ACC112 (cell line): ENCODE measurements at regions not wholly inside any gene's neighbourhood (a gene's known extent, or its start where the extent isn't known, plus 50 kb on each side); places are given as distances from the start of the nearest gene placed in this dataset.

Experiments
- H2AFZ ChIP-seq: fragments of 200-600 bp; sonication (generic); one replicate; pipeline ENCODE4 v1.6.0; 2017; ENCODE audit warnings: antibody characterized with exemption, low read length; ENCODE audit not compliant: unreplicated experiment
- H3K27ac ChIP-seq: fragments of 200-600 bp; sonication (generic); 2 replicates; pipeline ENCODE4 v1.5.1; 2014; ENCODE audit warnings: low read depth, mild to moderate bottlenecking, antibody characterized with exemption, low read length, moderate library complexity
- H3K27me3 ChIP-seq: fragments of 200-600 bp; sonication (generic); 2 replicates; pipeline ENCODE4 v1.6.1; 2014; ENCODE audit warnings: mild to moderate bottlenecking, antibody characterized with exemption, low read length, moderate library complexity, mixed read lengths; ENCODE audit not compliant: insufficient read depth
- H3K36me3 ChIP-seq: fragments of 200-600 bp; sonication (generic); 2 replicates; pipeline ENCODE4 v1.6.1; 2016; ENCODE audit warnings: mild to moderate bottlenecking, antibody characterized with exemption, low read length, moderate library complexity, mixed read lengths; ENCODE audit not compliant: insufficient read depth
- H3K4me1 ChIP-seq: fragments of 200-600 bp; sonication (generic); one replicate; pipeline ENCODE4 v1.6.1; 2016; ENCODE audit warnings: low read length, mixed read lengths; ENCODE audit not compliant: insufficient read depth, unreplicated experiment, control insufficient read depth
- H3K4me3 ChIP-seq: fragments of 200-600 bp; sonication (generic); 2 replicates; pipeline ENCODE4 v1.5.1; 2014; ENCODE audit warnings: mild to moderate bottlenecking, low read depth, low read length
- H3K79me2 ChIP-seq: fragments of 200-600 bp; sonication (generic); one replicate; pipeline ENCODE4 v1.6.0; 2016; ENCODE audit warnings: low read length; ENCODE audit not compliant: control insufficient read depth, unreplicated experiment, insufficient read depth

DNA sequence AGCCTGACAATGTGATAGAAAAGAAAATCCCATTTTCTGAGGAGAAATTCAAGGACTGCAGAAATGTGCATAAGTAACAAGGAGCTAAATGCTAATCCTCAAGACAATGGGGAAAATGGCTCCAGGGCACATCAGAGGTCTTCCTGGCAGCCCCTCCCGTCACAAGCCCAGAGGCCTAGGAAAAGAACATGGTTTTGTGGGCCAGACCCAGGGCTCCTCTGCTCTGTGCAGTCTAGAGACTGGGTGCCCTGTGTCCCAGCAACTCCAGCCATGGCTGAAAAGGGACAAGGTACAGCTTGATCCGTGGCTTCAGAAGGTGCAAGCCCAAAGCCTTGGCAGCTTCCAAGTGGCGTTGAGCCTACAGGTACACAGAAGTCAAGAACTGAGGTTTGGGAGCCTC is 176.8 kb upstream of the SUCLG2 start:
- H3K4me3 ChIP-seq, result no peak overlapping the region
- H2AFZ ChIP-seq, result no peak overlapping the region
- no peaks in the 10 kb centered on the region for H3K36me3 ChIP-seq
- no peaks in the 10 kb centered on the region for H3K27me3 ChIP-seq
- no peaks in the 10 kb centered on the region for H3K79me2 ChIP-seq
- no peaks in the 10 kb centered on the region for H3K4me1 ChIP-seq
- H3K27ac ChIP-seq, result no peak overlapping the region

DNA sequence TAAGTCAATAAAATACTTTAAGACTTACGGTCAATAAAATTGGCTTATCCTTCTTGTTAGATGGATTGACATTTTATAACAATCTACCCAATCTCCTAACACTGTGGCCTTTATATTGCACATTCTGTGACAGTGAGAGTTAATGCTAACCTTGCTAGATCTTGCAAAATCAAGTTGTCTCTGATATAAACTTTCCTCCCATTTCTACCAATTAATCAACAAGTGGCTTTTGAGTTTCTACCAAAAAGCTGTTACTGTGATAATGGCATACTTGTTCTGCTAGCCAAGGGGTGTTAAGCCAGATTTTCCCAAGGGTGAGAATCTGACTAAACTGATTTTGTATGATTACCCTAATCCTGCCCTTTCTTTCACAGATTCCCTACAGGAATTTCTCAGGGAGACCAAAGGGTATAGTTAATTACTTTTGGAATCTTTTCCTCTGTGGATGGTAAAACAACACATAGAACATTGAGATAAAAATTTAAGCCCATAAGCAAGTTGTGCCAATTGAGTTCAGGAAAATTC is 174.1 kb upstream of the SUCLG2 start:
- H3K36me3 ChIP-seq, result no peaks in the 10 kb centered on the region
- H3K27me3 ChIP-seq, result no peaks in the 10 kb centered on the region
- no peak overlapping the region for H3K27ac ChIP-seq
- H3K79me2 ChIP-seq, result no peaks in the 10 kb centered on the region
- no peaks in the 10 kb centered on the region for H3K4me1 ChIP-seq
- no peak overlapping the region for H2AFZ ChIP-seq
- H3K4me3 ChIP-seq, result no peak overlapping the region

DNA sequence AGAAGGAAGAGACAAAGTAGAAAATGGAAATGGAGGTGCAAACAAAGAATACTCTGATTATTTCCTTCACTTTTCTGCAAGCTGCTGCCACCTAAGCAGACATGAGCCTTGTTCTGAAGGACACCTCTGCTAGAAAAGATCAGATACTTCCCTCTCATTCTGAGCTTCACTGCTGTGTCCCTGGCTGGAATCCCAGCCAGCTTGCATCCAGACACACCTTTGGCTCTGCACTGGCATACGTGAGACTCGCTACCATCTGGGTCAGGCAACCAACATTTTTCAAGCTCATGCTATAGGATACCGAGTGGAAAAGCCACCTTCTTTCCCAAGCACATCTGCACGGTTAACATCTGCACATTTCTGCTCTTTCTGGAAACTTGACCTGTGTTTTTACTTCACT is 166.7 kb upstream of the SUCLG2 start:
- no peaks in the 10 kb centered on the region for H3K36me3 ChIP-seq
- no peak overlapping the region for H2AFZ ChIP-seq
- H3K4me1 ChIP-seq, result no peaks in the 10 kb centered on the region
- no peak overlapping the region for H3K27ac ChIP-seq
- no peaks in the 10 kb centered on the region for H3K27me3 ChIP-seq
- H3K79me2 ChIP-seq, result no peaks in the 10 kb centered on the region
- H3K4me3 ChIP-seq, result no peak overlapping the region

DNA sequence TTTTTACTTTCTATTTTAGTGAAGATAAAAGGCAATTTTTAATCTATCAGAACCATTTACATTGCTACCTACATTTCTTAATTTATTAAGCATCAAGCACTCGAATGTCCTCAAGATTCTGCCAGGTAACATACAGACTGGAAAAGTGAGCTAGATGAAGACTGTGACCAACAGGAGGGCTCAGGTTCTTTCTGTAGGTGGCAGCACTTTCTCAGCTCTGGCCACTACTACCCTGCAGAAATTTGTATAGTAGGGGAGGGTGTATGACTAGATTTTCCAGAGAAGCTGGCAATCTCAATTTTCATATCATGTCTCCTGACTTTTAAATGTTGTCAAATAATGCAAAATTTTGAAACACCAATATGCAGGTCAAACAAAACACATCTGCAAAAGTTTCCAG is 165.0 kb upstream of the SUCLG2 start:
- H3K79me2 ChIP-seq, result no peaks in the 10 kb centered on the region
- no peaks in the 10 kb centered on the region for H3K36me3 ChIP-seq
- no peaks in the 10 kb centered on the region for H3K4me1 ChIP-seq
- no peak overlapping the region for H2AFZ ChIP-seq
- H3K27ac ChIP-seq, result no peak overlapping the region
- H3K27me3 ChIP-seq, result no peaks in the 10 kb centered on the region
- H3K4me3 ChIP-seq, result no peak overlapping the region

DNA sequence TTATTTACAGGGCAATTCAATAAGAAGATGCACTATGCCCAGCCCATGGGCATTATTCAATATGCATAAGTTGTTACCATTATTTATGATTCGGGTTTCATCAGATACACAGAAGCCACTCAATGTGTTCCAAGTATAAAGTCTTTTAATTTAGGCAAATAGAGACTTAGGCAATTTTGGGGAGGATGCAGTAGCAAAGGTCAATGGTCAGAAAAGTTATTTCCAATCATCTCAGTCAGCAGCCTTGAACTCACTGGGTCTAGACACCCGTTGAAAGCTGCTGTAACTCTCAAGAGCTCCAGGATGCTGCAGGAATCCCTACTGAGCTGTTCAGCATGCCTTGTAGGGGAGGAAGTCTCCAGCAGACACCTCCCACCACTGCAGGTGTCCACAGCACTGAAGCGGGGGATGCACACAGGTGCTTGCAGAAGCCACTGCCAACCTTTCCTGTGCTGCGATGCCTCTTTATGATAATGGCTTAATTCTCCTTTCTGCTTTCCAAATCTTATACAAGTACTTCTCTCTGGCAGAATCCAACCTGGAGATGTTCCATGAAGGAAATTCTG is 155.0 kb upstream of the SUCLG2 start:
- Histone ChIP-seq H2AFZ (no peak overlapping the region), H3K36me3 (no peaks in the 10 kb centered on the region), H3K27ac (no peak overlapping the region), H3K4me3 (no peak overlapping the region), H3K27me3 (peaks cover 4% of the 10 kb centered on the region; the same call in 1 of the 2 replicates), H3K79me2 (no peaks in the 10 kb centered on the region), H3K4me1 (no peaks in the 10 kb centered on the region)

DNA sequence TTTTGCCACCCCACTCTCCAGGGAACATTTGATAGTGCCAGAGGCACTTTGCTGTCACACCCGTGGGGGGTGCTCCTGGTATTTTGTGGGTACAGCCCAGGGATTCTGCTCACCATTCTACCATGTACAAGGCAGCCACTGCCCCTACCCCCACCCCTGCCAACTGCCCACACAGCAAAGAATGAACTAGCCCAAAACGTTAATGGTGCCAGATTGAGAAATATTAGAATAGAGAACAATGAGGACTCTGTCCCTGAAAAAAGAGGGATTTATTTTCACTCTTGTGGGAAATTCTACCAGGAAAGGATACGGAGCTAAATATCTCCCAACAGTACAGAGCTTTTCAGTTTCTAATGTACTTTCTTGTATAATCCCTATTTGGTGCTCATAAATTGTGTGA is 154.5 kb upstream of the SUCLG2 start:
- H3K4me1 ChIP-seq, result no peaks in the 10 kb centered on the region
- H3K4me3 ChIP-seq, result no peak overlapping the region
- H3K27me3 ChIP-seq, result peaks cover 4% of the 10 kb centered on the region; the same call in 1 of the 2 replicates
- H2AFZ ChIP-seq, result no peak overlapping the region
- H3K36me3 ChIP-seq, result no peaks in the 10 kb centered on the region
- H3K79me2 ChIP-seq, result no peaks in the 10 kb centered on the region
- H3K27ac ChIP-seq, result no peak overlapping the region

DNA sequence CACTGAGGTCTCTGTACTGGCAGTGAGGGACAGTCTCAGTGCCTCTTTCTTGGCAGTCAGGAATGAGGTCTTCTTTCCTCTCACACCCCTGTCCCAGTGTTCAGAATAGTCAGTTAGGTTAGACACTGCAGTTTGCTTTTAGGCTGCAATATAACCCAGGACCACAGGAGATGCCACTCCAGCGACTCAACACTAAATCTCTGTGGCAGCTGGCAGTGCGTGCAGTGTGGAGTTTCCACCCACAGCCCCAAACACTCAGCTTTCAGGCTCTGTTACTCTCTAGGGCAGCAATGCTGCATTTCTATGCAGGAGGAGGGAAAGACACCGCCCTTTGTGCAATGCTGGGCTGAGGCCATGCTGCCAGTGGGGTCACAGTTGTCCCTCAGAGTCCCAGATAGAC is 150.2 kb upstream of the SUCLG2 start:
- H3K27ac ChIP-seq, result no peak overlapping the region
- H3K79me2 ChIP-seq, result no peaks in the 10 kb centered on the region
- H3K4me1 ChIP-seq, result no peaks in the 10 kb centered on the region
- H3K4me3 ChIP-seq, result no peak overlapping the region
- H2AFZ ChIP-seq, result no peak overlapping the region
- H3K27me3 ChIP-seq, result peaks cover 4% of the 10 kb centered on the region; the same call in 1 of the 2 replicates
- H3K36me3 ChIP-seq, result no peaks in the 10 kb centered on the region

DNA sequence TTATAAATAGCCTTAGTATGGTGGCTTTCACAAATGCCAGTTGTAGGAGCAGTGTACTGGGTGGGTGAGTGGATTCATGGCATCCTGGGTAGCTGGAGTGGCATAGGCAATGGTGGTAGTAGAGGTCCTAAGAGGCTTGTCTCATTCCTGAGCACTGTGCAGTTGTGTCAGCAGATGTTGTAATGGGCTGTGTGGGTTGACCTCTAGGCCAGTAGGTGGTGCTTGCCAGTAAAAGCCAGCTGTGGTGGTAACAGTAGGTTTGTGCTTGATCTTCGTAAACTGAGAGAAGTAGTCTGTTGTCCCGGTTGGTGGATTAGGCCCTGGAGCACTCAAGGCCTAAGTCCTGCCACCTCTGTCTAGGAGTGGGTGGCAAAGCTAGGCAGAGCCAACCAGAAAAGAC is 149.7 kb upstream of the SUCLG2 start:
- H3K79me2 ChIP-seq, result no peaks in the 10 kb centered on the region
- H2AFZ ChIP-seq, result no peak overlapping the region
- H3K4me3 ChIP-seq, result no peak overlapping the region
- H3K4me1 ChIP-seq, result no peaks in the 10 kb centered on the region
- peaks cover 4% of the 10 kb centered on the region; the same call in 1 of the 2 replicates for H3K27me3 ChIP-seq
- H3K36me3 ChIP-seq, result no peaks in the 10 kb centered on the region
- H3K27ac ChIP-seq, result no peak overlapping the region

DNA sequence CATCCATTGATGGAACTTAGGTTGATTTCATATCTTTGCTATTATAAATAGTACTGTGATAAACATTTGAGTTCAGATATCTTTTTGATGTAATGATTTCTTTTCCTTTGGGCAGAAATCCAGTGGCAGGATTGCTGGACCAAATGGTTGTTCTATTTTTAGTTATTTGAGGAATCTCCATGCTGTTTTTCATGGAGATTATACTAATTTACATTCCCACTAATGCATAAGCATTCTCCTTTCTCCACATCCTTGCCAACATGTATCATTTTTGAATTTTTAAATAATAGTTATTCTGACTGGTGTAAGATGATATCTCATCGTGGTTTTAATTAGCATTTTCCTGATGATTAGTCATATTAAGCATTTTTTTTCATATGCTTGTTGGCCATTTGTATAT is 144.0 kb upstream of the SUCLG2 start:
- Histone ChIP-seq H3K4me1 (no peaks in the 10 kb centered on the region), H3K4me3 (no peak overlapping the region), H2AFZ (no peak overlapping the region), H3K79me2 (no peaks in the 10 kb centered on the region), H3K36me3 (no peaks in the 10 kb centered on the region), H3K27ac (no peak overlapping the region), H3K27me3 (0 out of 2 replicates have a peak, but pooled peaks cover 5% of the 10 kb centered on the region)

DNA sequence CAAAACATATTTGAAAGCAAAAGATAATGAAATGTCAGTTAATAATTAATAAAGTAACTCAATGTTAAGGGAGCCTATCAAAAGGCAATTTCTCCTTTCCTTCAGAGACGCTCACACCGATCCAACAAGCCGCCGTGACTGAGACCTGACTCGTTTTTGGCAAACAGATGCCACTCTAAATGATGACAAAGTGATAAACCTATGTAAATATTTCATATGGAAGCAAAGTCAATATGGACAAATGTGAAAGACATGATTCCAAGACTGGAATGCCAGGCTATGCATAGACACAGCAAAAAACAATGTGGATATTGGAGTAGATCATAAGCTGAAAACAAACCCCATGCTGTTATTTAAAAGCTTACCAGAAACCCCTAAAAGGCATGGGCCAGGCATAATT is 137.2 kb upstream of the SUCLG2 start:
- no peak overlapping the region for H3K4me3 ChIP-seq

DNA sequence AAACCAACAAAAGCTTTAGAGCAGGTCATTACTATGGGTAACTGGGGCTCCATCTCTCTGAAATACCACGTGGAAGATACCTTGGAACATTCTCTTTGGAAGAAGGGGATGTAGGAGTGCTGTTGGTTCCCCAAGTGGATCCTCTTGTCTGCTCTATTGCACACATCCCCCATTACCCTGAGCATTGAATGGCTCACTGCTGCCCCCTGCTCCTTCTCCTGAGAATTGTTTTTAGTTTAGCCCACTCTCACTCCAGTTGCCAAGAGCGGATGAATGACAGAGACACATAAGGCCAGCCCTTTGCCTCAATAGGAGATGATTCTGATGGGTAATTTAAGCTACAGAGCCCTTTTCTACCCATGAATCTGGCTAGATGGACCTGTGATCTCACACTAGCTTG is 135.6 kb upstream of the SUCLG2 start:
- Histone ChIP-seq H2AFZ (no peak overlapping the region), H3K4me3 (no peak overlapping the region), H3K36me3 (no peaks in the 10 kb centered on the region), H3K79me2 (no peaks in the 10 kb centered on the region), H3K4me1 (no peaks in the 10 kb centered on the region), H3K27me3 (0 out of 2 replicates have a peak, but pooled peaks cover 3% of the 10 kb centered on the region), H3K27ac (no peak overlapping the region)

More for the DNA sequence above, 137.2 kb upstream of the SUCLG2 start:
- Histone ChIP-seq H3K4me1 (no peaks in the 10 kb centered on the region), H2AFZ (no peak overlapping the region), H3K79me2 (no peaks in the 10 kb centered on the region), H3K27me3 (0 out of 2 replicates have a peak, but pooled peaks cover 3% of the 10 kb centered on the region), H3K36me3 (no peaks in the 10 kb centered on the region), H3K27ac (no peak overlapping the region)
